HG03432 (cell line): ENCODE measurements at regions not wholly inside any gene's neighbourhood (a gene's known extent, or its start where the extent isn't known, plus 50 kb on each side); places are given as distances from the start of the nearest gene placed in this dataset.
"Not testable (repeated sequence)": the region's sequence is repeated elsewhere in the genome, so short reads cannot be mapped to it uniquely, and the experiment has no call there.

Source experiments
- ATAC-seq: cut with Tn5 transposase; IDR thresholded peaks from one replicate; pipeline ENCODE4 v1.9.1; 2021; ENCODE audit warnings: mild to moderate bottlenecking, moderate library complexity; ENCODE audit not compliant: unreplicated experiment

DNA sequence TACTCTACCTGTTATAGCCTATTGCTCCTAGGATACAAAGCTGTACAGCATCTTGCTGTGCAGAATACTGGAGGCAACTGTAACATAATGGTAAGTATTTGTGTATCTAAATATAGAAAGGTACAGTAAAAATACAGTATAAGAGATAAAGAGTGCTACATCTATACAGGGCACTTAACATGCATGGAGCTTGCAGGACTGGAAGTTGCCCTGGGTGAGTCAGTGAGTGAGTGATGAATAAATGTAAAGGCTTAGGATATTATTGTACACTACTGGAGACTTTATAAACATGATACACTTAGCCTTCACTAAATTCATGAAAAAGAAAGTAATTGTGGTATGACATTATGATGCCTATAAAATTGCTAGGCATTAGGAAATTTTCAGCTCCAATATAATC is 65.5 kb upstream of the OSMR start:
- ATAC-seq: no peak

DNA sequence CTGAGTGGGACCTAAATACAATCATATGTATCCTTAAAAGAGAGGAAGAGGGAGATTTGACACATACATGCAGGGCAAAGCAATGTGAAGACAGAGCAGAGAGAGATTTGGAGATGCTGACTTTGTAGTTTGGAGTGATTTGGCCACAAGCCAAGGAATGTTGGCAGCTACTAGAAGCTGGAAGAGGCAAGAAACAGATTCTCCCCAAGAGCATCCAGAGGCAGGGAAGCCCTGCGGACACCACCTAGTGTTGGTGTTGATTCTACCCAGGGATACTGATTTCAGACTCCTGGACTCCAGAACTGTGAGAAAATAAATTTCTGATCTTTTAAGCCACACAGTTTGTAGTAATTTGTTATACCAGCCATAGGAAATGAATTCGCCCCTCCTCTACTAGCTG is 64.9 kb upstream of the OSMR start:
- ATAC-seq: no peak

DNA sequence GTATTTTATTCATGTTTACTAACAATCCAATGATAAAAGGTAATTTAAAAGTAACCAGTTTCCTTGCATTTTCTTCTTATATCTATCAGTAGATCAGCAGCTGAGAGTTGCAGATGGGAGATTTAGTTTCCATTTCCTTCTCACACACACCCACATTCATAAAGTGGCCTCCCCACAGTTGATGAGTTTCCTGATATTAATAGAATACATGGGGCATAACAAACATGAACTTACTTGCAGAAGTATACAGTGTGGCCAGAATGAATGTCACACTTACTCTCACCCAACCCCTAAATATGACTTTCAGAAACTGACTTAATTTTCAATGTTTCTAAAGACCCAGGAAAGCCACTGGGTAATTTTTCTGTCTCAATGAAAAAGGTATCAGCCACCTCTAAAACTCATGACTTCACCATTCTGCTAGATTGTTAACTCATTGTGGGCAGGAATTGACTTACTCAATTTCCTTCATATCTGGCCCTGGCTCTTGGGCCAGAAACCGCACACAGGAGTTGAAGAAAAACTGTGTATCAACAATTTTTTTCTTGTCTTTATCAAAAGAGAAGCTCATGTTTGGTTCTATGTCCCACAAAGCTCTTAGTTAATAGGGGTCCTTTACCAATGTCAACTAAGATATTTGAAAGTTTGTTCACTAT is 63.5 kb upstream of the OSMR start:
- peak; percentile 42 for ATAC-seq

DNA sequence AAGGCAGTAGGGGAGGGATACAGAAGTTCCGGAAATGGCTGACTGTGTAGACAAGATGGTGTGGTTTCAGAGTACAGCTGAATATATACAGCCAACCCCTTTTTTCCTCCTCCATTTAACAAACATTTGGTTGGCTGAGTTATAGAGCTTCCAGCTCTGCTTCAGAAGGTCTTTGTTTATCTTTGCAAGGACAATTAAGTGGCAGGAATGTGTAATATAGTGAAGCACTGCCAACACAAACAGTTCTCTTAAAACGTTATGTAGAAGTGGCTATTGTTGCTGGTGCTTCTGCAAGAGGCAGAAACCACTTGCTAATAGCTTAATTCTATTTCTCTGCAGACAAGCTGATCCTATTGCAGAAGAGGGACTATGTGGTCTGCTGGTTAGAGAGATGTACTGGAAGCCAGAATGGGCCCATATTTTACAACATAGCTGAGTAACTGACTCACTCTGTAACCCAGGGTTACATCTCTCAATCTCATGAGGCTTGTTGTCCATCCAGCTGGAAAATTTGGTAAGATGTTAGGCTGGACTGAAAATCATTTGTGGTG is 62.7 kb upstream of the OSMR start:
- no peak for ATAC-seq

DNA sequence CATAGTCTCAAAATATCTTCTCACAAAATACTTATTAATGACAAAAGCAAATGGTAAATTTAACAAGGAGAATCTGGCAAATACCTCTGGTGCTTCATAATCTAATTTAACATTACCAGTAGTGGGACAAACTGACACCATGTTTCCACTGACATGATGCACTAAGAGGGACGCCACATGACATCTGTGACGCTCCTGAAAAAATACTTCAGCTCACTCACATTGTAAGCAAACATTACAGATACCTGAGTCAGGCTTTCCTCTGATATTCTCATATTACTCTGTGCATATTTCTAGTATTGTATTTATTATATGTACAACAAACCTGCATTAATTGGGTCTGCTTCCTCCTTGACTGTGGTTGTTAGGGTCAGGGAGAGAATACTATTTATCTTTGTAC is 56.7 kb upstream of the OSMR start:
- no peak for ATAC-seq

DNA sequence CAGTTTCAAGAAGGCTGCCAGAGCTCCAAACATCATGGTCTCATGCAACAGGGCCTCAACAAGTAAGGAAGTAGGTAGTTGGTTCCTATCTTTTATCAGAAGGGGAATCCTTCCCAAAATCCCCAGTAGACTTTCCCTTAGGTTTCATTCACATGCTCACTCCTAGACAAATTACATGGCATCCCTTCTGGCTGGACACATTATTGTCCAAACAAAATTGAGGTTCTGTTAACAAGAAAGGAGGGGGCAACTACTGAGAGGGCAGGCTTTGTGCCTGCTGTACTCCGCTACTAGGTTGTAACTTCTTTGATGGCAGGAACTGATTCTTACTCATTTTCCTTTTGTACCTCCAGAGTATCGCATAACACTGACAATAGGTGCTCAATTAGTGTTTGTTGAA is 56.0 kb upstream of the OSMR start:
- ATAC-seq: no peak

DNA sequence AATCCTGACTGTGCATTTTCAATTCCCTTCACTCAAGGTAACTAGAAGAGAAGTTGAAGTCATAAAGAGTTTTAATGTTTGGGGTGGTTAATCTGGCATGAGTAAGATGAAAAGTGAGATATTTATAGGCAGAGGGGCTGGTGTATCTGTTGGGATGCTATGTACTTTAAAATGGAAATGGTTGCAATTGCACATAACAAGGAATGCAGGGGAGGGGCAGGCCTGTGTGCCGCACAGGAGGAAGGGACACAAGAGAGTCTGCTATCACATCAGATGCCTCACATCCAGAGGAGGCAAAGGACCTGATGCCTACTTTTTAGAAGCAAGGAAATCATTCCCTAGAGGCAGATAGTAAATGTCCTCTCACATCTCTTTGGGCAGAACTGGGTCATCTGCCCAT is 55.5 kb upstream of the OSMR start:
- ATAC-seq: no peak

DNA sequence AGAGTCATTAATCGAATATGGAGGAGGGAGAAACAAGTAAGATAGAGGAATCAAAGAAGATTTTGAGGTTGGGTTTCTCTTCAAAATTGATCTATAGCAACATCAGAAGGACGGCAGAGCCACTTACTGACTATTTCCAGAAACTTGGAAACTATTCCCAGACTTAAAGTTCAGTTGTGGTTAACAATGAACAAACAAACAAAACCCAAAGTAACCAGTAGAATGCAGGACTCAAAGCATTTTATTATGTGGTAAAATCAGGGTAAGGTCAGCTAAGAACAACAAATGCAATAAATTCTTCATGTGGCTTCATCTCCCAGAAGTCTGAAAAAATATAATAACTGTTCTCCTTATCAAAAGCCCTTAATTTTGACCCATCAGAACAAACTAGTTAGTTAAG is 54.9 kb upstream of the OSMR start:
- ATAC-seq: no peak

DNA sequence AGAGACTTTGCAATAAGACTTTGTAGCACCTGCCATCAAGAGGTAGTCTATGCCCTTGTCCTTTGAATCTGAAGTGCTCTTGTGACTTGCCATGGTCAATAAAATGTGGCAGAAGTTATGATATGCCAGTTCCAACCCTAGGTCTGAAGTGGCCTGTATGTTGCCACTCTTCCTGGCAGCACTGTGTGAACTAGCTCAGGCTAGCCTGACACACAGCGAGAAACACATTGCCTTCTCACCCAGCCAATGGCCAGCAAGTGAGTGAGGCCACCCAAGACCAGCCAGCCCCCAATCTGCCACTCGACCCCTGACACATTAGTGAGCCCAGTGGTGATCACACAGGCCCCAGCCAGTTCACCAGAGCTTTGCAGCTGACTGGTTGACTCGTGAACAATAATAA is 52.7 kb upstream of the OSMR start:
- ATAC-seq: no peak

DNA sequence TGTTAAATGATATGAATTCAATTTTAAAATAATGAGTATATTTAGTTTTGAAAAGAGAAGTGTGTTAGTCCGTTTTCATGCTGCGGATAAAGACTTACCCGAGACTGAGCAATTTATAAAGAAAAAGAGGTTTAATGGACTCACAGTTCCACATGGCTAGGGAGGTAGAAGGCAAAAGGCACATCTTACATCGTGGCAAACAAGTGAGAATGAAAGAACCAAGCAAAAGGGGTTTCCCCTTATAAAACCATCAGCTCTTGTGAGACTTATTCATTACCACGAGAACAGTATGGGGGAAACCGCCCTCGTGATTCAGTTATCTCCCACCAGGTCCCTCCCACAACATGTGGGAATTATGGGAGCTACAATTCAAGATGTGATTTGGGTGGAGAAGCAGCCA is 51.8 kb upstream of the OSMR start:
- not testable (repeated sequence) for ATAC-seq

DNA sequence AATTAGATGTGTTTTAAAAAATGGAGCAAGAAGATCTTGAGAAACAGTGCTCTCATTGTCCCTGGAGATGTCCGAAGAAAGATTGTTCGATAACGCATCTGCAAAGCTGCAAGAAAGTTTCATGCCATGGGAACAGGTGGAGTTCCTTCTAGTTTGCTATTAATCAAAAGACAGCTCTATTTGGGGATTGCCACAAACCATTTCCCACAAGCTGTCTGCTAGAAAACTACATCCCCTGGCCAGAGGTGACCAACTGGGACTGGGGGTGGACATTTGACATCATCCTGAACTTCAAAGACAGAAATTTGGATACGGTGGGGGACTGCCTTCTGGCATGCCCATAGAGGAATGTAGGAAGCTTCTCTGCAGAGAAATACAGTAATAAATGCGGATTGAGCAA is 50.8 kb upstream of the OSMR start:
- no peak for ATAC-seq

DNA sequence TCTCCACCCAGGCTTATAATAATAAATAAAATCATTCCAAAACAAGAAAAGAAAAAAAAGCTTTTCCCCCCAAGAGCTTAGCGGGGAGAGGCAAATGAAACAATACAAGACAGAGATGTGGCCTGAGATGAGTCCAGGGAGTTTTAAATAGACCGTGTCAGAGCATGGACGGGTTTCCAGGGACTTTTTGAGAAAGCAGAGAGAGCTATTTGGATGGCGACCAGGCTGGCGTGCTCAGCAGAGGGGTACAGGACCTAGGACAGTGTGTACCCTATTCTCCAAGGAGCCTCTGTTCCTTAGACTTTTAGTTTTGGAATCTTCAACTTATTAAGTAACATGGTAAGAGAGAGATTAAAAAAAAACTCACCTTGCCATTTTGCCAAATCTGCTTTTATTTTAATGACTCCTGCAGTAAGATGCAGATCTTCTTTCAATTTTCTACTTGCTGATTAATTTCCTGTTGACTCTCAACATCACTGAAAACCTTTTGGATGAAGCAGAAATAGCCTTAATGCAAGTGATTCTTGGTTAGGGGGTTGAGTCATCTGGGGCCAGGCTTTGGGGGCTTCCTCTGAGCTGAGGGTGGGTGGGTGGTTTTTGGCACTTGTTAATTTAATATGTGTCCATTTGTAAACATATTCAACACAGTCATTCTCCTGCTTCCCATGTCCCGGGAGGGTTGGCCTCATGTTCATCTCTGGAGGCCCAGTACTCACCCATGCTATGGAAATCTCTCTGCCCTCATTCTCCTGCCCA is 49.6 kb upstream of the OSMR start:
- no peak for ATAC-seq
